ENCODE measurements at regions not wholly inside any gene's neighbourhood (a gene's known extent, or its start where the extent isn't known, plus 50 kb on each side); places are given as distances from the start of the nearest gene placed in this dataset.

GRCh38 chr11:134850566-134850965 is 438.5 kb upstream of the B3GAT1 start:
- Mint-ChIP-seq H3K4me1 (ENCODE audit: low read depth) (no peaks in the 10 kb centered on the region), H3K36me3 (ENCODE audit: low read depth) (no peaks in the 10 kb centered on the region), H3K9me3 (ENCODE audit: low read depth) (peaks cover 4% of the 10 kb centered on the region), H3K4me3 (ENCODE audit: unreplicated experiment) (no peak overlapping the region), H3K27ac (ENCODE audit: unreplicated experiment) (no peak overlapping the region), H3K27me3 (ENCODE audit: low read depth) (peaks cover 19% of the 10 kb centered on the region)
- no peak for DNase-seq (ENCODE audit: low spot score)
- TF ChIP-seq CTCF (IDR thresholded peaks at IDR 0.05): no peak

GRCh38 chr11:134849833-134850232 is 437.8 kb upstream of the B3GAT1 start:
- DNase-seq (ENCODE audit: low spot score): no peak
- no peak for TF ChIP-seq CTCF (IDR thresholded peaks at IDR 0.05)
- H3K27me3 Mint-ChIP-seq (ENCODE audit: low read depth): peaks cover 19% of the 10 kb centered on the region
- no peaks in the 10 kb centered on the region for H3K4me1 Mint-ChIP-seq (ENCODE audit: low read depth)
- H3K4me3 Mint-ChIP-seq (ENCODE audit: unreplicated experiment): no peak overlapping the region
- H3K9me3 Mint-ChIP-seq (ENCODE audit: low read depth): peaks cover 4% of the 10 kb centered on the region
- H3K36me3 Mint-ChIP-seq (ENCODE audit: low read depth): no peaks in the 10 kb centered on the region
- no peak overlapping the region for H3K27ac Mint-ChIP-seq (ENCODE audit: unreplicated experiment)

GRCh38 chr11:134847083-134847715 is 435.2 kb upstream of the B3GAT1 start:
- no peak for TF ChIP-seq CTCF (IDR thresholded peaks at IDR 0.05)
- Mint-ChIP-seq H3K9me3 (ENCODE audit: low read depth) (peaks cover 4% of the 10 kb centered on the region), H3K27me3 (ENCODE audit: low read depth) (peaks cover 10% of the 10 kb centered on the region), H3K36me3 (ENCODE audit: low read depth) (no peaks in the 10 kb centered on the region), H3K4me1 (ENCODE audit: low read depth) (no peaks in the 10 kb centered on the region), H3K4me3 (ENCODE audit: unreplicated experiment) (no peak overlapping the region), H3K27ac (ENCODE audit: unreplicated experiment) (no peak overlapping the region)
- no peak for DNase-seq (ENCODE audit: low spot score)

- Mint-ChIP-seq H3K9me3 (ENCODE audit: low read depth) (peaks cover 4% of the 10 kb centered on the region), H3K4me3 (ENCODE audit: unreplicated experiment) (no peak overlapping the region), H3K27ac (ENCODE audit: unreplicated experiment) (no peak overlapping the region), H3K27me3 (ENCODE audit: low read depth) (peaks cover 17% of the 10 kb centered on the region), H3K4me1 (ENCODE audit: low read depth) (no peaks in the 10 kb centered on the region), H3K36me3 (ENCODE audit: low read depth) (no peaks in the 10 kb centered on the region)
- DNase-seq (ENCODE audit: low spot score): no peak
- no peak for TF ChIP-seq CTCF (IDR thresholded peaks at IDR 0.05)
These were observed 434.5 kb upstream of the B3GAT1 start for GRCh38 chr11:134846328-134847082.

- Mint-ChIP-seq H3K4me1 (ENCODE audit: low read depth) (no peaks in the 10 kb centered on the region), H3K27me3 (ENCODE audit: low read depth) (peaks cover 17% of the 10 kb centered on the region), H3K9me3 (ENCODE audit: low read depth) (peaks cover 4% of the 10 kb centered on the region), H3K4me3 (ENCODE audit: unreplicated experiment) (no peak overlapping the region), H3K36me3 (ENCODE audit: low read depth) (no peaks in the 10 kb centered on the region), H3K27ac (ENCODE audit: unreplicated experiment) (no peak overlapping the region)
- no peak for DNase-seq (ENCODE audit: low spot score)
- no peak for TF ChIP-seq CTCF (IDR thresholded peaks at IDR 0.05)
These were observed 433.7 kb upstream of the B3GAT1 start for GRCh38 chr11:134845474-134846327.

All from chondrocyte (in vitro differentiated cells).